SK-N-SH (cell line): ENCODE measurements at regions not wholly inside any gene's neighbourhood (a gene's known extent, or its start where the extent isn't known, plus 50 kb on each side); places are given as distances from the start of the nearest gene placed in this dataset.

Experiments
- CTCF ChIA-PET: fragments of 300-600, 350-600 bp; formaldehyde crosslinking; extraction: SDS; loops from one replicate; lab custom pipeline; 2021; lab: Yijun Ruan, JAX
- POLR2A ChIA-PET: fragments of 350-600 bp; sonication (Branson Sonifier 250); formaldehyde crosslinking; extraction: SDS; loops from one replicate; lab custom pipeline; 2020; ENCODE audit warnings: antibody characterized with exemption, inconsistent platforms; lab: Yijun Ruan, JAX
- DNase-seq: peaks from one replicate; pipeline ENCODE4 v3.0.0; 2012
- H2AFZ ChIP-seq: fragments of 200-600 bp; sonication (generic); 2 replicates; pipeline ENCODE4 v1.8.1; 2016; ENCODE audit warnings: antibody characterized with exemption, mild to moderate bottlenecking, low read depth
- H3F3A ChIP-seq: fragments of 200-600 bp; sonication (generic); replicated peaks from 2 replicates; pipeline ENCODE3; 2016; ENCODE audit warnings: antibody characterized with exemption, mild to moderate bottlenecking; ENCODE audit not compliant: insufficient read depth
- H3K27ac ChIP-seq, 2 experiments: fragments of 200-500 bp in 1 of 2; fragments of 200-600 bp in 1 of 2; sonication (Bioruptor generic) in 1 of 2; sonication (generic), shearing (Covaris generic) in 1 of 2; 2 replicates each; pipeline versions ENCODE4 v1.5.1 to v1.6.1; 2014 to 2016; ENCODE audit warnings: low read depth in 2 of 2, inconsistent platforms in 1 of 2, low read length in 1 of 2, mild to moderate bottlenecking in 1 of 2, mixed read lengths in 1 of 2
- H3K27me3 ChIP-seq: fragments of 200-600 bp; sonication (generic), shearing (Covaris generic); 2 replicates; pipeline ENCODE4 v1.6.1; 2016; ENCODE audit warnings: mixed run types; ENCODE audit not compliant: insufficient read depth
- H3K36me3 ChIP-seq, 2 experiments: fragments of 200-500 bp in 1 of 2; fragments of 200-600 bp in 1 of 2; sonication (Bioruptor generic) in 1 of 2; sonication (generic) in 1 of 2; replicated peaks in 1 of 2; 2 replicates each; pipeline versions ENCODE3 to v1.5.1; 2014 to 2016; ENCODE audit warnings: low read length in 1 of 2, mild to moderate bottlenecking in 1 of 2; ENCODE audit not compliant: insufficient read depth in 2 of 2, control insufficient read depth in 1 of 2
- H3K4me1 ChIP-seq, 2 experiments: fragments of 200-500 bp in 1 of 2; fragments of 200-600 bp in 1 of 2; sonication (Bioruptor generic) in 1 of 2; sonication (generic), shearing (Covaris generic) in 1 of 2; 2 replicates each; pipeline versions ENCODE4 v1.5.1 to v1.6.1; 2014 to 2016; ENCODE audit warnings: low read depth in 1 of 2, low read length in 1 of 2, mixed run types in 1 of 2; ENCODE audit not compliant: insufficient read depth in 2 of 2, control insufficient read depth in 1 of 2
- H3K4me2 ChIP-seq: fragments of 200-600 bp; sonication (generic), shearing (Covaris generic); 2 replicates; pipeline ENCODE4 v1.6.1; 2017; ENCODE audit warnings: mixed run types
- H3K4me3 ChIP-seq, 2 experiments: fragments of 200-500 bp in 1 of 2; fragments of 200-600 bp in 1 of 2; sonication (Bioruptor generic) in 1 of 2; sonication (generic), shearing (Covaris generic) in 1 of 2; 2 replicates each; pipeline versions ENCODE4 v1.5.1 to v1.8.1; 2014 to 2016; ENCODE audit warnings: low read depth in 2 of 2, inconsistent platforms in 1 of 2, low read length in 1 of 2, mild to moderate bottlenecking in 1 of 2, mixed read lengths in 1 of 2, moderate library complexity in 1 of 2
- H3K79me2 ChIP-seq: fragments of 200-600 bp; sonication (generic); 2 replicates; pipeline ENCODE4 v1.8.1; 2017; ENCODE audit warnings: mild to moderate bottlenecking; ENCODE audit not compliant: insufficient read depth
- H3K9ac ChIP-seq: fragments of 200-600 bp; sonication (generic); 2 replicates; pipeline ENCODE4 v1.6.1; 2017; ENCODE audit warnings: mixed run types
- H3K9me2 ChIP-seq: fragments of 200-600 bp; sonication (generic); 2 replicates; pipeline ENCODE4 v1.6.1; 2017; ENCODE audit warnings: mixed run types
- H3K9me3 ChIP-seq: fragments of 200-600 bp; sonication (generic); 2 replicates; pipeline ENCODE4 v1.6.1; 2017; ENCODE audit warnings: mixed run types, mild to moderate bottlenecking, moderate library complexity
- H4K20me1 ChIP-seq: fragments of 200-600 bp; sonication (generic); 2 replicates; pipeline ENCODE4 v1.6.1; 2017; ENCODE audit warnings: mild to moderate bottlenecking, mixed run types; ENCODE audit not compliant: insufficient read depth
- CHD2 ChIP-seq: fragments of 150-350 bp; IDR thresholded peaks from 2 replicates; pipeline ENCODE4 v1.6.1; 2018; ENCODE audit warnings: low read length; ENCODE audit not compliant: partially characterized antibody
- EP300 ChIP-seq, 2 experiments: IDR thresholded peaks; 2 replicates each; pipeline versions ENCODE4 v1.4.0 to v1.6.1; 2012; ENCODE audit warnings: borderline replicate concordance in 1 of 2, low read depth in 1 of 2, low read length in 1 of 2
- EZH2phosphoT487 ChIP-seq: fragments of 200-600 bp; sonication (generic); IDR thresholded peaks from 2 replicates; pipeline ENCODE4 v1.6.1; 2017; ENCODE audit warnings: low read depth, mixed run types, mild to moderate bottlenecking, antibody characterized with exemption, moderate library complexity, borderline replicate concordance
- FOSL2 ChIP-seq: IDR thresholded peaks from 2 replicates; pipeline ENCODE4 v1.4.0; 2012; ENCODE audit warnings: low read depth, mild to moderate bottlenecking, moderate library complexity, borderline replicate concordance
- FOXM1 ChIP-seq: IDR thresholded peaks from 2 replicates; pipeline ENCODE4 v1.4.0; 2012; ENCODE audit warnings: low read depth, mild to moderate bottlenecking
- GABPA ChIP-seq: IDR thresholded peaks from 2 replicates; pipeline ENCODE4 v1.4.0; 2012; ENCODE audit warnings: low read depth, mild to moderate bottlenecking
- JUND ChIP-seq: IDR thresholded peaks from 2 replicates; pipeline ENCODE4 v1.4.0; 2012
- MEF2A ChIP-seq: IDR thresholded peaks from 2 replicates; pipeline ENCODE4 v1.4.0; 2012; ENCODE audit warnings: low read depth, borderline replicate concordance
- MXI1 ChIP-seq: IDR thresholded peaks from 2 replicates; pipeline ENCODE4 v1.6.1; 2012; ENCODE audit warnings: mild to moderate bottlenecking, low read depth, low read length, improper control_type of control experiment
- NFIC ChIP-seq: IDR thresholded peaks from 2 replicates; pipeline ENCODE4 v1.4.0; 2012; ENCODE audit warnings: borderline replicate concordance
- NRF1 ChIP-seq: IDR thresholded peaks from 2 replicates; pipeline ENCODE4 v1.6.1; 2012; ENCODE audit warnings: low read depth, mild to moderate bottlenecking, low read length
- PBX3 ChIP-seq: IDR thresholded peaks from 2 replicates; pipeline ENCODE4; 2012
- TEAD4 ChIP-seq: IDR thresholded peaks from 2 replicates; pipeline ENCODE4 v1.4.0; 2012; ENCODE audit warnings: mild to moderate bottlenecking, borderline replicate concordance; ENCODE audit not compliant: insufficient read depth
- YY1 ChIP-seq: IDR thresholded peaks from 2 replicates; pipeline ENCODE4 v1.4.0; 2012; ENCODE audit warnings: low read depth, mild to moderate bottlenecking
- WGBS: methylation state at CpG from one replicate; pipeline ENCODE4 v1.1.6; 2017; ENCODE audit warnings: low lambda C conversion rate; 5-methylcytosine and 5-hydroxymethylcytosine counted together
- TF ChIP-seq, protein P1 (sequence below): IDR thresholded peaks from 2 replicates; pipeline ENCODE4 v1.6.1; 2012; ENCODE audit warnings: mild to moderate bottlenecking, low read depth, low read length, moderate library complexity
- TF ChIP-seq, protein P2 (sequence below): IDR thresholded peaks from 2 replicates; pipeline ENCODE4 v1.4.0; 2012; ENCODE audit warnings: low read depth, borderline replicate concordance

- no peak for TF ChIP-seq YY1
- no peak for TF ChIP-seq EZH2phosphoT487
- no peak for TF ChIP-seq MXI1
- TF ChIP-seq NRF1 = no peak
- TF ChIP-seq, protein P1, sequence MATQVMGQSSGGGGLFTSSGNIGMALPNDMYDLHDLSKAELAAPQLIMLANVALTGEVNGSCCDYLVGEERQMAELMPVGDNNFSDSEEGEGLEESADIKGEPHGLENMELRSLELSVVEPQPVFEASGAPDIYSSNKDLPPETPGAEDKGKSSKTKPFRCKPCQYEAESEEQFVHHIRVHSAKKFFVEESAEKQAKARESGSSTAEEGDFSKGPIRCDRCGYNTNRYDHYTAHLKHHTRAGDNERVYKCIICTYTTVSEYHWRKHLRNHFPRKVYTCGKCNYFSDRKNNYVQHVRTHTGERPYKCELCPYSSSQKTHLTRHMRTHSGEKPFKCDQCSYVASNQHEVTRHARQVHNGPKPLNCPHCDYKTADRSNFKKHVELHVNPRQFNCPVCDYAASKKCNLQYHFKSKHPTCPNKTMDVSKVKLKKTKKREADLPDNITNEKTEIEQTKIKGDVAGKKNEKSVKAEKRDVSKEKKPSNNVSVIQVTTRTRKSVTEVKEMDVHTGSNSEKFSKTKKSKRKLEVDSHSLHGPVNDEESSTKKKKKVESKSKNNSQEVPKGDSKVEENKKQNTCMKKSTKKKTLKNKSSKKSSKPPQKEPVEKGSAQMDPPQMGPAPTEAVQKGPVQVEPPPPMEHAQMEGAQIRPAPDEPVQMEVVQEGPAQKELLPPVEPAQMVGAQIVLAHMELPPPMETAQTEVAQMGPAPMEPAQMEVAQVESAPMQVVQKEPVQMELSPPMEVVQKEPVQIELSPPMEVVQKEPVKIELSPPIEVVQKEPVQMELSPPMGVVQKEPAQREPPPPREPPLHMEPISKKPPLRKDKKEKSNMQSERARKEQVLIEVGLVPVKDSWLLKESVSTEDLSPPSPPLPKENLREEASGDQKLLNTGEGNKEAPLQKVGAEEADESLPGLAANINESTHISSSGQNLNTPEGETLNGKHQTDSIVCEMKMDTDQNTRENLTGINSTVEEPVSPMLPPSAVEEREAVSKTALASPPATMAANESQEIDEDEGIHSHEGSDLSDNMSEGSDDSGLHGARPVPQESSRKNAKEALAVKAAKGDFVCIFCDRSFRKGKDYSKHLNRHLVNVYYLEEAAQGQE = no peak
- no peak for TF ChIP-seq MEF2A
- TF ChIP-seq TEAD4 = no peak
- TF ChIP-seq NFIC = no peak
- TF ChIP-seq EP300 (IDR thresholded peaks at IDR 0.05; ENCODE audit: borderline replicate concordance in 1 of 2, low read depth in 1 of 2, low read length in 1 of 2) = no peak
- no peak for TF ChIP-seq CHD2
- no peak for TF ChIP-seq PBX3
- POLR2A ChIA-PET = no interaction called here
- Histone ChIP-seq H3K9ac (no peak overlapping the region), H3K36me3 (no peaks in the 10 kb centered on the region), H3K9me3 (peaks cover 22% of the 10 kb centered on the region; the same call in 1 of the 2 replicates), H3K4me1 (no peaks in the 10 kb centered on the region), H3K4me2 (no peak overlapping the region), H3K27me3 (no peaks in the 10 kb centered on the region), H2AFZ (no peak overlapping the region), H3K9me2 (no peaks in the 10 kb centered on the region), H3K4me3 (no peak overlapping the region), H3K79me2 (no peaks in the 10 kb centered on the region), H3K27ac (no peak overlapping the region), H3F3A (no peaks in the 10 kb centered on the region), H4K20me1 (no peaks in the 10 kb centered on the region)
- DNase-seq = no peak
- CTCF ChIA-PET = no interaction called here
- 2% methylated on average over 4 of the region's 4 CpGs for WGBS
Observed at GRCh38 chr7:145831616-145832206, 284.9 kb upstream of the CNTNAP2 start.

GRCh38 chr7:145817687-145818086 lies 298.9 kb upstream of the CNTNAP2 start:
- Histone ChIP-seq H4K20me1 (no peaks in the 10 kb centered on the region; the same call in 1 of the 2 replicates), H3K79me2 (no peaks in the 10 kb centered on the region), H3K27ac (no peak overlapping the region), H3K9ac (no peak overlapping the region), H3K4me3 (no peak overlapping the region), H3F3A (no peaks in the 10 kb centered on the region), H3K9me2 (peaks cover 8% of the 10 kb centered on the region; the same call in 1 of the 2 replicates), H3K9me3 (peaks cover 12% of the 10 kb centered on the region; the same call in 1 of the 2 replicates), H2AFZ (no peak overlapping the region), H3K4me1 (no peaks in the 10 kb centered on the region), H3K27me3 (no peaks in the 10 kb centered on the region), H3K36me3 (no peaks in the 10 kb centered on the region), H3K4me2 (no peak overlapping the region)
- POLR2A ChIA-PET = no interaction called here
- CTCF ChIA-PET = no interaction called here
- no peak for DNase-seq
- WGBS = 27% methylated on average over 8 of the region's 8 CpGs
- TF ChIP-seq FOSL2 (no peak), GABPA (no peak), JUND (no peak), EP300 (IDR thresholded peaks at IDR 0.05; ENCODE audit: borderline replicate concordance in 1 of 2, low read depth in 1 of 2, low read length in 1 of 2) (no peak), FOXM1 (no peak), MXI1 (no peak)
- TF ChIP-seq, protein P1 = no peak
- TF ChIP-seq, protein P2, sequence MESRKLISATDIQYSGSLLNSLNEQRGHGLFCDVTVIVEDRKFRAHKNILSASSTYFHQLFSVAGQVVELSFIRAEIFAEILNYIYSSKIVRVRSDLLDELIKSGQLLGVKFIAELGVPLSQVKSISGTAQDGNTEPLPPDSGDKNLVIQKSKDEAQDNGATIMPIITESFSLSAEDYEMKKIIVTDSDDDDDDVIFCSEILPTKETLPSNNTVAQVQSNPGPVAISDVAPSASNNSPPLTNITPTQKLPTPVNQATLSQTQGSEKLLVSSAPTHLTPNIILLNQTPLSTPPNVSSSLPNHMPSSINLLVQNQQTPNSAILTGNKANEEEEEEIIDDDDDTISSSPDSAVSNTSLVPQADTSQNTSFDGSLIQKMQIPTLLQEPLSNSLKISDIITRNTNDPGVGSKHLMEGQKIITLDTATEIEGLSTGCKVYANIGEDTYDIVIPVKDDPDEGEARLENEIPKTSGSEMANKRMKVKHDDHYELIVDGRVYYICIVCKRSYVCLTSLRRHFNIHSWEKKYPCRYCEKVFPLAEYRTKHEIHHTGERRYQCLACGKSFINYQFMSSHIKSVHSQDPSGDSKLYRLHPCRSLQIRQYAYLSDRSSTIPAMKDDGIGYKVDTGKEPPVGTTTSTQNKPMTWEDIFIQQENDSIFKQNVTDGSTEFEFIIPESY = no peak
